K562 (cell line): ENCODE measurements at regions not wholly inside any gene's neighbourhood (a gene's known extent, or its start where the extent isn't known, plus 50 kb on each side); places are given as distances from the start of the nearest gene placed in this dataset.

Source experiments
- ATAC-seq: fragments of 200-7000 bp; cut with Tn5 transposase; 3 replicates; pipeline ENCODE4 v1.9.1; 2020; ENCODE audit warnings: moderate library complexity
- BruUV-seq: library from RNA; stranded (reverse); fragments of 400-500 nt; replicated peaks from 2 replicates; lab custom pipeline; 2021; lab: Mats Ljungman, UMichigan
- CTCF ChIA-PET: fragments of 300-600 bp; formaldehyde crosslinking; extraction: SDS; loops from one replicate; lab custom pipeline; 2021; ENCODE audit warnings: low intra/inter-chr PET ratio; lab: Yijun Ruan, JAX
- POLR2A ChIA-PET: fragments of 300-600, 350-650 bp; sonication (Branson Sonifier 250); formaldehyde crosslinking; extraction: SDS; loops from one replicate; lab custom pipeline; 2021; ENCODE audit warnings: antibody characterized with exemption, inconsistent platforms; lab: Yijun Ruan, JAX
- DNase-seq, 4 experiments: peaks; one replicate each; pipeline versions ENCODE4 v3.0.0 to v3.0.0-alpha.2; 2011 to 2018; ENCODE audit warnings: low spot score in 3 of 4, mixed read lengths in 3 of 4; ENCODE audit errors: extremely low read depth in 1 of 4
- FAIRE-seq: peaks from 2 replicates; lab custom pipeline; 2011; peaks lifted over from hg19 to GRCh38; lab: Jason Lieb, UNC
- H2AFZ ChIP-seq: 2 replicates; pipeline ENCODE4 v1.6.0; 2011; ENCODE audit warnings: low read depth, low read length, control low read depth, inconsistent platforms
- H3K27ac ChIP-seq: fragments of 200-600 bp; 3 replicates; pipeline ENCODE4 v1.8.0; 2011; ENCODE audit warnings: low read depth, mild to moderate bottlenecking, control low read depth, inconsistent platforms, low read length, moderate library complexity, mixed read lengths; ENCODE audit errors: extremely low read depth
- H3K27me3 ChIP-seq, 2 experiments: fragments of 300-600 bp in 1 of 2; 2 replicates in 1 of 2; 3 replicates in 1 of 2; pipeline versions ENCODE4 v1.6.0 to v1.8.0; 2011; ENCODE audit warnings: inconsistent platforms in 2 of 2, low read length in 2 of 2, mild to moderate bottlenecking in 1 of 2, mixed read lengths in 1 of 2, moderate library complexity in 1 of 2; ENCODE audit not compliant: control insufficient read depth in 2 of 2, insufficient read depth in 2 of 2
- H3K36me3 ChIP-seq: fragments of 300-600 bp; 3 replicates; pipeline ENCODE4 v1.8.0; 2011; ENCODE audit warnings: mild to moderate bottlenecking, low read length, inconsistent platforms; ENCODE audit not compliant: control insufficient read depth, insufficient read depth
- H3K4me1 ChIP-seq, 2 experiments: fragments of 200-600 bp in 1 of 2; replicated peaks in 1 of 2; 2 replicates in 1 of 2; 3 replicates in 1 of 2; pipeline versions ENCODE4 v1.5.1 to v1.8.0; 2011; ENCODE audit warnings: inconsistent platforms in 2 of 2, low read length in 2 of 2, mild to moderate bottlenecking in 1 of 2, mixed read lengths in 1 of 2, moderate library complexity in 1 of 2; ENCODE audit not compliant: control insufficient read depth in 2 of 2, insufficient read depth in 2 of 2
- H3K4me2 ChIP-seq: 2 replicates; pipeline ENCODE4 v1.6.1; 2011; ENCODE audit warnings: low read length, control low read depth, inconsistent platforms, mixed read lengths; ENCODE audit not compliant: insufficient read depth
- H3K4me3 ChIP-seq: fragments of 200-600 bp; sonication (generic), shearing (Covaris generic); 2 replicates; pipeline ENCODE4 v1.5.1; 2016; ENCODE audit warnings: control low read depth, inconsistent platforms
- H3K79me2 ChIP-seq: fragments of 200-600 bp; 3 replicates; pipeline ENCODE4 v1.8.0; 2011; ENCODE audit warnings: low read length, inconsistent platforms; ENCODE audit not compliant: control insufficient read depth, insufficient read depth
- H3K9ac ChIP-seq, 2 experiments: 2 replicates each; pipeline versions ENCODE4 v1.6.0 to v1.6.1; 2011; ENCODE audit warnings: low read depth in 2 of 2, low read length in 2 of 2, control low read depth in 1 of 2, inconsistent platforms in 1 of 2, mild to moderate bottlenecking in 1 of 2, mixed read lengths in 1 of 2; ENCODE audit not compliant: insufficient read depth in 1 of 2
- H3K9me1 ChIP-seq: one replicate; pipeline ENCODE4 v1.6.0; 2011; ENCODE audit warnings: inconsistent platforms, mild to moderate bottlenecking, low read length, moderate library complexity; ENCODE audit not compliant: control insufficient read depth, insufficient read depth
- H3K9me3 ChIP-seq: replicated peaks from 2 replicates; pipeline ENCODE4 v1.5.1; 2011; ENCODE audit warnings: low read depth, low read length, inconsistent platforms; ENCODE audit not compliant: control insufficient read depth, insufficient read depth
- H4K20me1 ChIP-seq: replicated peaks from 2 replicates; pipeline ENCODE4 v1.6.1; 2011; ENCODE audit warnings: low read length, inconsistent platforms, mixed read lengths; ENCODE audit not compliant: control insufficient read depth, insufficient read depth
- CCAR2 ChIP-seq: fragments of 200-400 bp; formaldehyde crosslinking; IDR thresholded peaks from 2 replicates; pipeline ENCODE4 v1.6.1; 2017; ENCODE audit warnings: mild to moderate bottlenecking, low read depth, low read length
- CCNT2 ChIP-seq: IDR thresholded peaks from 2 replicates; pipeline ENCODE4 v1.6.1; 2011; ENCODE audit warnings: borderline replicate concordance, low read depth, mild to moderate bottlenecking, moderate library complexity, mixed read lengths, low read length; ENCODE audit not compliant: insufficient read length; ENCODE audit errors: extremely low read depth
- FOXA1 ChIP-seq: fragments of 450-650 bp; IDR thresholded peaks from 2 replicates; pipeline ENCODE4 v1.6.1; 2016; ENCODE audit warnings: mild to moderate bottlenecking, borderline replicate concordance
- ID3 ChIP-seq, 2 experiments: fragments of 250-450 bp in 1 of 2; fragments of 450-650 bp in 1 of 2; sonication (Bioruptor Pico) in 1 of 2; IDR thresholded peaks; 2 replicates each; pipeline versions ENCODE4 v1.6.1 to v1.8.0; 2016 to 2021; ENCODE audit warnings: mild to moderate bottlenecking in 2 of 2, moderate library complexity in 2 of 2, missing compliant biosample characterization in 1 of 2, missing genetic modification characterization in 1 of 2
- IRF1 ChIP-seq: sonication (generic); formaldehyde crosslinking; IDR thresholded peaks from 2 replicates; pipeline ENCODE4 v1.8.0; 2022; ENCODE audit warnings: missing genetic modification reagents, mild to moderate bottlenecking, borderline replicate concordance
- MAFG ChIP-seq: fragments of 450-650 bp; conservative IDR thresholded peaks from 2 replicates; pipeline ENCODE4 v1.6.1; 2016; ENCODE audit warnings: missing genetic modification characterization, missing compliant biosample characterization
- MCM5 ChIP-seq: fragments of 450-650 bp; IDR thresholded peaks from 2 replicates; pipeline ENCODE4 v1.6.1; 2016; ENCODE audit warnings: low read depth
- NRF1 ChIP-seq, 2 experiments: fragments of 450-650 bp; IDR thresholded peaks in 1 of 2; conservative IDR thresholded peaks in 1 of 2; 2 replicates each; pipeline ENCODE4 v1.6.1; 2014; ENCODE audit warnings: mild to moderate bottlenecking in 2 of 2
- PRPF4 ChIP-seq: fragments of 200-400 bp; formaldehyde crosslinking; IDR thresholded peaks from one replicate; pipeline ENCODE4 v1.6.1; 2017; ENCODE audit warnings: low read length, low read depth, mild to moderate bottlenecking; ENCODE audit not compliant: insufficient read depth, poor library complexity, severe bottlenecking
- SMAD2 ChIP-seq: fragments of 150-350 bp; IDR thresholded peaks from 2 replicates; pipeline ENCODE4 v1.6.1; 2014; ENCODE audit warnings: low read depth, mild to moderate bottlenecking, low read length
- TCF7 ChIP-seq: sonication (generic); IDR thresholded peaks from 2 replicates; pipeline ENCODE4 v1.6.1; 2016; ENCODE audit warnings: antibody characterized with exemption, borderline replicate concordance
- YBX1 ChIP-seq: fragments of 450-650 bp; IDR thresholded peaks from 2 replicates; pipeline ENCODE4 v1.7.1; 2016; ENCODE audit warnings: mild to moderate bottlenecking
- ZBTB26 ChIP-seq: fragments of 450-650 bp; formaldehyde crosslinking; IDR thresholded peaks from 2 replicates; pipeline ENCODE4 v1.4.0; 2022; ENCODE audit warnings: missing genetic modification characterization
- ZBTB34 ChIP-seq: fragments of 250-450 bp; sonication (Bioruptor Pico); IDR thresholded peaks from 2 replicates; pipeline ENCODE4 v1.8.0; 2021; ENCODE audit warnings: mild to moderate bottlenecking, moderate library complexity
- ZBTB8A ChIP-seq: fragments of 450-650 bp; IDR thresholded peaks from 2 replicates; pipeline ENCODE4 v1.6.1; 2018; ENCODE audit warnings: mild to moderate bottlenecking, moderate library complexity; ENCODE audit not compliant: partially characterized antibody
- ZNF639 ChIP-seq, 2 experiments: fragments of 200-800 bp in 1 of 2; sonication (Bioruptor generic) in 1 of 2; sonication (generic) in 1 of 2; formaldehyde crosslinking in 1 of 2; IDR thresholded peaks in 1 of 2; conservative IDR thresholded peaks in 1 of 2; 2 replicates each; pipeline versions ENCODE4 v1.5.0 to v1.6.1; 2016 to 2020; ENCODE audit warnings: missing compliant biosample characterization in 1 of 2, missing genetic modification characterization in 1 of 2, missing genetic modification reagents in 1 of 2
- WGBS: fragments of 100-300 bp; shearing (Covaris generic); methylation state at CpG from one replicate; pipeline ENCODE4 v1.1.6; 2016; ENCODE audit warnings: low coverage, mixed read lengths; ENCODE audit not compliant: insufficient coverage; ENCODE audit errors: missing lambda C conversion rate; 5-methylcytosine and 5-hydroxymethylcytosine counted together
- in situ Hi-C: fragments of 300-500 bp; cut with MboI; formaldehyde crosslinking; loops from 4 replicates; pipeline ENCODE4 v1.15.0; 2018; ENCODE audit warnings: inconsistent platforms, mixed read lengths
- intact Hi-C: fragments of 100-400 bp; cut with micrococcal nuclease; formaldehyde crosslinking; loops from 2 replicates; pipeline ENCODE4 v1.14.2; 2022

GRCh38 chr10:106226828-106227227, 937.7 kb downstream of the SORCS1 start:
- CTCF ChIA-PET = no interaction called here
- H3K27ac ChIP-seq = no peak overlapping the region
- H3K36me3 ChIP-seq = no peaks in the 10 kb centered on the region
- DNase-seq (no peak), FAIRE-seq (no peak), ATAC-seq (no peak)
- in situ Hi-C loops (no loop called here), intact Hi-C loops (no loop called here)
- WGBS = 14% methylated on average over 2 of the region's 2 CpGs
- H4K20me1 ChIP-seq = no peaks in the 10 kb centered on the region
- no peak overlapping the region for H3K4me2 ChIP-seq
- H3K27me3 ChIP-seq = no peaks in the 10 kb centered on the region
- H2AFZ ChIP-seq = no peak overlapping the region
- H3K4me1 ChIP-seq = no peaks in the 10 kb centered on the region
- H3K9me3 ChIP-seq = no peaks in the 10 kb centered on the region
- H3K79me2 ChIP-seq = no peaks in the 10 kb centered on the region
- H3K9ac ChIP-seq = no peak overlapping the region
- H3K4me3 ChIP-seq = no peak overlapping the region
- POLR2A ChIA-PET = interaction anchor here (0.6 kb wide), 1 partner anchor 879 kb away, joined by 3 read pairs; no protein-coding TSS in a partner anchor
- no peaks in the 10 kb centered on the region for H3K9me1 ChIP-seq
- TF ChIP-seq FOXA1 (no peak), ZNF639 (CRISPR knock-in tag; conservative IDR thresholded peaks at IDR 0.05 in 1 of 2, IDR thresholded peaks at IDR 0.05 in 1 of 2) (no peak), MAFG (tag) (no peak), TCF7 (no peak), SMAD2 (no peak), YBX1 (no peak), PRPF4 (no peak), ZBTB34 (CRISPR knock-in tag) (no peak), CCAR2 (no peak), ZBTB26 (CRISPR knock-in tag) (no peak), ZBTB8A (no peak), NRF1 (conservative IDR thresholded peaks at IDR 0.05 in 1 of 2, IDR thresholded peaks at IDR 0.05 in 1 of 2) (no peak), IRF1 (CRISPR knock-in tag) (no peak), CCNT2 (no peak), MCM5 (no peak), ID3 (CRISPR knock-in tag; IDR thresholded peaks at IDR 0.05) (no peak), ID3 (tag; IDR thresholded peaks at IDR 0.05) (no peak)
- BruUV-seq = no TSS peak
